Hematopoietic multipotent progenitor cell (in vitro differentiated cells): ENCODE measurements at regions not wholly inside any gene's neighbourhood (a gene's known extent, or its start where the extent isn't known, plus 50 kb on each side); places are given as distances from the start of the nearest gene placed in this dataset.

Experiments
- DNase-seq, 3 donors: peaks; one replicate each; pipeline ENCODE4 v3.0.0-alpha.2; 2011 to 2015; ENCODE audit warnings: low read depth in 2 of 3, low spot score in 2 of 3

DNA sequence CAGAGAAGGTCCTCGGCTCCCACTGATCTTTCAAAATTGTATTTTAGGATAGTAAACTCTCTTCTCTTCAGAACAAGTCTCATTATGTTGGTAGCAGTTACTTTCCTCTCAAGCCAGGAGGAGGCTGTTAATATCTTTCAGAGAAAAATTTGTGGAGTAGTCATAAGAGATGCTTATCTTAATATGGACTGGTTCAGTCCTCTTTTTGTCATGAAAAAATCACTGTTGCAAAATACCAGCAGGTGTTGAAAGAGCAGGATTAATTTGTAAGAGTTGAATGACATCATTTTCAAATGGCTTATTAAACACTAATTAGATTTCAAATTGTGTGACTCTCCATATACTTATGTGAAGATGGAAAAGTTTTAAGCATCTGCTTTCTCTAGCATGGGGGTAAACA lies 662.5 kb downstream of the POM121L12 start:
- DNase-seq: no peak

DNA sequence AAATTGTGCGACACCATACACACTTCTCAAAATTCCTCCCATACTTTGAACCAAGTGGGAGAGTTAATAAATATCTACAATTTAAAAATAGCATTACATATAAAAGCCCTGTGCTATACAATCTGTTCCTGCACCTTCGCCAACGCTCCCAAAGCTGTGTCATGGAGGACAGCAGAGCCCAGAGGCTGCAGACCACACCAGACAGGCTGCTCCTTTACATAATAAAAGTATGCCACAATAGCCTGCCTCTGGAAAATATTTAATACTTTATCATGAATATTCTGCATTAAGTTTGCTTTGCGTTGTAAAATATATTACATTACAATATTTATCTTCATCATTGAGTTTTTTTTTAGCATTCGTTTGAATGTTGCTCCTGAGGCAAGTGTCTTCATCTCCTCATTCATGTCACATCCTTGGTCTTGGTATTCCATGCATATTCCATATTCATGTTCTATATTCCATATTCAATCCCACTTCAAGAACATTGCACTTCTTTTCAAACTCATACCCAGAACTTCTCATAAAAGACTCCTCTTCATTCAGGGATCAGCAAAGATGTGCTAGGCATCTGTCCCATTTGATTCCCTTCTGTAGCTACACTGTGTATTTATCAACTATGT lies 663.9 kb downstream of the POM121L12 start:
- no peak for DNase-seq

DNA sequence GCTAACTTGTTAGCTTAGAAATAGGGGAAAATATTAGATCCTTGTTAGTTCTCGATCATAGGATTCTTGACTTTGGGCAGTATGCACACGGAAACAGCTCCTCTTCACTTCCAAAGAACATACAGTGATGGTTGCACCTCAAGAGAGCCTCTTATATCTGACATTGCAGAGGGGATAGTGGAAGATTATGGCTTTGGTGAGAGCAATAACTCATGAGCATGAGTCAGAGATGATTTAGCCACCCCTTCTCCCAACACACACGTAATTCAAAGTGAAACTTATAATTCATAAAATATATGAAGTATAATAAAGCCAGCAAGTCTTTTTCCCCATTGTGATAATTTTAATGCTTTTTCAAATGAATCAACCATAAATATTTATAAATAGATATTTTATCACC lies 683.7 kb downstream of the POM121L12 start:
- no peak for DNase-seq

DNA sequence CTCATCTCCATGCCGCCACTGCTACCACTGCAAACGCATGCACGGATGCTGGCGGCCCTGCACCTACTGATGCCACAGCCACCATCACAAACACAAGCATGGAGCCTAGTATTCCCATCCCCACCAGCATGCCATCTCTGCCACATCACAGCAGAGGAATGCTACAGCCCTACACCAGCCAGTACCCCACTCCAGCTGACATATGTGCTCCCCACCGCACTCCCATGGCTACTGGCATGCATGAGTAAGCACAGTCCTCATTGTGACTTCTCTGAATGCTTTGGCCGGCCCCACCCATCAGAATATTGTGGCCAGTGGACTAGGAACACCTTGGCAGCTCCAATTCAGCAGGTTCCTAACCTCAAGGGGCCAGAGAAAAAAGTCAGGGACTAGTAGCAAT lies 705.5 kb downstream of the POM121L12 start:
- no peak for DNase-seq

DNA sequence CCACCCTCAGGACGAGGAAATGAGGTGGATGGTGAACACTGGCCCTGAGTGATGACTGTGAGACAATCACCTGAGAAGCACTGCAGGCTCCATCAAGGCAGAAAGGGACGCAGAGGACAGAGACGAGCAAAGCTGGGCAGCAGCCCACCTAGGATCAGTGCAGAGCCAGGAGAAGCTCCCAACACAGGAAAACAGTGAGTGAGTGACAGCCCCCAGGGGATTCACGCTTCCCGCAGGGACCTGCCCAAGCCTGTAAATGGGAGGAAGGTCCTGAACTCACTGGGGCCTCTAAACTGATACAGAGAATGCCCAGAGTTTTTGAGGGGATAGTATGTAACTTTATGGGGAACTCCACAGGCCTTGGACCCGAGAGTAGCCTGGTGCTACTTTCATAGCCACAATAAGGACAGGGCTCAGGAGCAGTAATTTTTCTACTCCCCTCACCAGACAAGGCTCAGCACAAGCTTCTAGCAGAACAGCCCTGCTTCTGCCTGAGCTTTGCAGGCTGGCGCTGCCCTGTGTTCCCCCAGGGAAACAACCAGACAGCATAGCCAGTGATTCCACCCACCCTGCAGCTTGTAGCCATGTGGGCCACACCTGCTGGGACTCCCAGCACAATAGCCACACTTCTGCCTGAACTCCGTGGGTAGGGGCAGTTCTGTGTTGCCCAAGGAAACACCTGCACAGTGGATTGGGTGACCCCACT lies 708.4 kb downstream of the POM121L12 start:
- no peak for DNase-seq

DNA sequence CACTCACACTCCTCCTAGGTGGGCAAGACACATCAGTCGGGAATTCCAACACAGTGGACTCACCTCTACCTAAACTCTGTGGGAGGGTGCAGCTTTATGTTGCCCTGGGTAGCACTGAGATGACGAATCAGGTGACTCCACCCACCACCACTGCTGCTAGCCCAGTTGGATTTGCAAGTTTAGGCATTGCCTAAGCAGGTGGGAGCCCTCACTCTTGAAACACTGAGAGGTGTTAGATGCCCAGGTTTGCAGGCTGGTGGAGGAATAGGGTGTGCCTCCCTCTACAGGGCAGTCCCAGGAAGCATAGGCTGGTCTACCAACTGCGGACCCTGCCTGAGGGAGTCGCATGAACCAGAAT lies 708.9 kb downstream of the POM121L12 start:
- no peak for DNase-seq

DNA sequence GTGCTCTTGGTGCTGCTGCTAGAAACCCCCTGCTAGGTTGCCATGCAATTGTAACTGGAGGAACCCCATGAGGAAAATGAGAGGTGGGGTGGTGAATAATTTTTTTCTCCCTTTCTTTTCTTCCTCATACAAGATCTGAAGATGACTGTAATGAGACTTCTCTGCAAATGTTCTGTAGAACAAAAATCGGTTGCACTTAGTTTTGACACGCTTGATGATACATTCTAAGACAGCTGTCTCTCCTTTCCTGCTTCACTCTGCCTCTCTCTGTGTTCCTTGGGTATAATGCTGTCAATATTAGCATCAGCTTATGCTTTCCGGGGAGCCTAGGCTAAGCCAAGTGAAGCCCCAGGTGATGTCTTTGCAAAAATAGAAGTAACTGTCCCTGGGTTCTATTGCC lies 721.5 kb downstream of the POM121L12 start:
- DNase-seq: no peak

DNA sequence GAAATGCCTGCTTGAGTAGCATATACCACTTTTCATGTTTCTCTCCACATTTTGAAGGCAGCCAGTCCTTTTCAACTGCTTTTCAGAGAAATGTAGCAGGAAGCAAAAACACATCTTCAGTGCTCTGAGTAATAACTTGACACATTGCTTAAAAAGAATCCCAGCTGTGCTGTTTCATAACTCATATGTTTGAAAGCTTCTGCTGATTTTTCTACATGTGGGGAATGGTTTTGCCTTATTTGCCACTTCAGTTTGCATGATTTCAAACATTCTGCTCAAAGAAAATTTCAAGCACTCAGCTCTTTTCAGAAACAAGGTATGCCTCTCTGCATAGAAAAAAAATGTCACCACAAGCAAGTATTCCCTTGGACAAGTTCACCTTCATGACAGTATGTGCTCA lies 732.8 kb downstream of the POM121L12 start:
- no peak for DNase-seq

DNA sequence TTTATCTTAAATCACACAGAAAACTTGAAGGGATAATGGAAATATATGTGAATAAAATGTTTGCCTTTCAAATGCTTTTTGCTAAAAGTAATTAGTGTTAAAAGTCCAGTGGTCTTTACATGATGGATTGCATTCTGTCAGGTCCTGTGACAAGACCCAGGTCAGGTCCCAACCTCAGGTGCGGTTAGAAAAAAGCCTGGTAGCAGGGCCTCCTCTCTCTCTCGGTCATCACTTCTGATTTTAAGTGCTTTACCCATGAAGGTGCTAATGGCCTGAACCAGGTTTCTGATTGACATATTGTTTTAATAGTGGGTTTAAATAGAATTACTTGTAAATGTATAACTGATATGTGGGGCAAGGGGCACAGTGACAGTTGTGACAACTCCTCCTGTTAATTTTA lies 736.3 kb downstream of the POM121L12 start:
- DNase-seq: no peak

DNA sequence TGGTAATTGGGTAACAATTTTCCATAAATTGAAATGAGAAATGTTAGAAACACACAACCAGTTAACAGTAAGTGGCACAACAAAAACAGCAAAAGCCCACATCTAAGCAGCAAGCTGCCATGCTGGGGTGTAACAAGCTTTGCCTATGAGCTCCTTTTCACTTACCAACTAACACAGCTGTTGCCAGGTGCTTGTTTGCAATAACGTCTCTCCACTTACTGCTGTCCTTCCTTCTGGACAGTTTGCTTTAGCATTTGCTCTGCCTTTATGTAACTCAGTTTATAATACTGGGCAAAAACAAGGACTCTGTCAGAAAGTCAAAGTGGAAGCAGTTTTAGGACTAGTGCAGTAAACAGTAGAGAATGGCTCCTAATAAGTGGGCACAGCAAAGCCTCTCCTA lies 740.9 kb downstream of the POM121L12 start:
- no peak for DNase-seq

DNA sequence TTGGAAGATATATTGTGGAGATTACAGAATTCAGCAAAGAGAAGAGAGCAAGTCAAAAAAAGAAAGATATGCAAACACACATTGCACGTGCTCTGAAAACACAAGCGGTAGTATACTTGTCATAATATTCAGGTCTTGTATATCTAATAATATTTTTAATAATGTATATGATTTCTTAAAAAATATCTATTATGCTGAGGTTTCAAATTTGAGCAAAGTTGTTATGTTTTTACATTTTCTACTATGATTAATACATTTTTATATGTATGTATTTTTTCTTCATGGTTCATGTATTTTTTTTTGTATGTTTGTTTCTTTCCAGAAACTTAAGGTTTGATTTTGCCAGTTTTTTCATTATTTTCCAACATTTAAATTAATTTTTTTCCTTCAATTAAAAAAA lies 752.4 kb upstream of the VSTM2A start:
- no peak for DNase-seq

DNA sequence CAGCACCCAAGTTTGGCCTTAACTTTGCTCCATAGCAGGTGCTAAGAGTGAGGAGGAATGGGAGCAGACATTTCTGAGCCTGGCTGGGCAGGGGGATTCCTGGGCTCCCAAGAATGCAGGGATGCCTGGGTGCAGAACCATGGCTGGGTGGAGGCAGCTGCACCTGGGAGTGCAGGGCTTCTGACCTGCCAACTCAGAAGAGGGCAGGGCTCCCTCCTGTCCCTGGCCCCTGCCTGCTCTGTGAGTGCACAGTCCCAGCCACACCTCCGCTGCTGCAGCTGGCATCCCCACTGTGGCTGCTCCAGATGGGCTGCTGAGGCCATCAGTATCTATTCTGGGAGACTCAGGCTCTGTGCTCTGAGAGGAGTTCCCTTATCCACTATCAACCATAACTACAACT lies 747.4 kb upstream of the VSTM2A start:
- no peak for DNase-seq

DNA sequence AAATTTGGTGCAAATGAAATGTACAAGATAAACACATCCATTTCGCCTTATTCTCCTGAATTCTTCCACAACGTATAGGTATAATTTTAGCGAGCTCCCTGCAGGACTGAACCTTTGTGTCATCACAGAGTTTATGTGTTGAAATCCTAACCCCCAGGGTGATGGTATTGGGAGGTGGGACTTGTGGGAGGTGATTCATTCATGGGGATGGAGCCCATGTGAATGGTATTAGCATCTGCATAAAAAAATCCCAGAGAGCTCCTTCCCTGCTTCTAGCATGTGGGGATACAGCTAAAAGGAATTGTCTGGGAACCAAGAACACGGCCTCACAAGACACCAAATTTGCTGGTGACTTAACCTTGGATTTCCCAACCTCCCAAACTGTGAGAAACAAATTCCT lies 741.4 kb upstream of the VSTM2A start:
- no peak for DNase-seq

DNA sequence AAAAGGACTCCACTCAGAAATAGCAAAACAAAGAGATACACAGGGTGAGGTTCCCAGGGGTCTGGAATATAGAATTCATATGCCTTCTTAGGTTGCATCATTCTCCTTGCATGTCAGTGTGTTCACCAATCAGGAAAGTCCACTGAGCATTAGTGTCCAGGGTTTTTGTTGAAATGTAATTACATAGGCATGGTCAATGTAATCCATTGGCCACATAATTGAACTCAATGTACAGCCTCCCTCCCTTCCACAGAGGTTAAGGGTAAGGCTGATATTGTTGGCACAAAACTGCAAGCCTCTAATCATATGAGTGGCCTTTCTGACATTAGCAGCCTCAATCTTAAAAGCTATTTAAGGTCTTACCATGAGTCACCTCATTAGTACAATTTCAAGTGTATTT lies 736.1 kb upstream of the VSTM2A start:
- DNase-seq: no peak

DNA sequence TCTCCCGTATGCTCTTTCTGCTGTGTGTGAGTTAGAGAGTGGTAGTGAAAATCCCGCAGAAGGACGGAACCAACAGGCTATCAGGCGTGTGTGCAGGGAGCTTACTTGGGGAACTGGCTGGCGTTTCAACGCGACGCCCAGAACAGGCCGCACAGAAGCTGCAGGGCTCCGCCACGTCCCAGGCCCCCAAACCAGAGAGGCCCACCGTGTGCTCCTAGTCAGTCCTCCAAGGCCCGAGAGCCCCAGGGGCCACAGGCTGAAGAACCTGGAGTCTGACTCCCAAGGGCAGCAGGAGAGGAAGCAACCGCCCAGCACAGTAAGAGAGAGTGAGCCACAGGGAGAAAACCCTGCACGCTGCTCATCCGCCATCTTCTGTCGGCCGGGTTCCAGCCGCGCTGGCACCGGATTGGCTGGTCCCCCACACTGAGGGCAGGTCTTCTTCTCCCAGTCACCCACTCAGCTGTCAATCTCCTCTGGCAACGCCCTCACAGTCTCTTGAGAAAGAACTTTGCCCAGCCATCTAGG lies 730.6 kb upstream of the VSTM2A start:
- no peak for DNase-seq

DNA sequence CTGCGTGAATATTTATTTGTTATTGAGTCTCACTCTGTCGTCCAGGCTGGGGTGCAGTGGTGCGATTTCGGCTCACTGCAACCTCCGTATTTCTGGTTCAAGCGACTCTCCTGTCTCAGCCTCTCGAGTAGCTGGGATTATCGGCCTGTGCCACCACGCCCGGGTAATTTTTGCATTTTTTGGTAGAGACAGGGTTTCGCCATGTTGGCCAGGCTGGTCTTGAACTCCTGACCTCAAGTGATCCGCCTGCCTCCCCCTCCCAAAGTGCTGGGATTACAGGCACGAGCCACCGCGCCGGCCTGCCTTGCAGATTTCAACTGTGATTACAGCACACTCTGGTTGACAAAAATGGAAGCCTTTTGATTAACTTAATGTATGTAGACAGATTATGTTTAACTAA lies 730.0 kb upstream of the VSTM2A start:
- no peak for DNase-seq

DNA sequence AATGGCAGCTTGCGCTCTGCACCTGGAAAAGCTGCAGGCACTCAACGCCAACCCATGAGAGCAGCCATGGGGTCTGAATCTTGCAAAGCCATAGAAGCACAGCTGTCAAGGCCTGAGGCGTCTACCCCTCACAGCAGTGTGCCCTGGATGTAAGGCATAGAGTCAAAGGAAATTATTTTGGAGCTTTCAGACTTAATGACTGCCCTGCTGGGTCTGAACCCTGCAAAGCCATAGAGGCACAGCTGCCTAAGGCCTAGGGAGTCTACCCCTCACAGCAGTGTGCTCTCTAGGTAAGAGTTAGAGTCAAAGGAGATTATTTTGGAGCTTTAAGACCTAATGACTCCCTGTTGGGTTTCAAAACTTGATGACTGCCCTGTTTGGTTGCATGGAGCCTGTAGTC lies 706.9 kb upstream of the VSTM2A start:
- no peak for DNase-seq

DNA sequence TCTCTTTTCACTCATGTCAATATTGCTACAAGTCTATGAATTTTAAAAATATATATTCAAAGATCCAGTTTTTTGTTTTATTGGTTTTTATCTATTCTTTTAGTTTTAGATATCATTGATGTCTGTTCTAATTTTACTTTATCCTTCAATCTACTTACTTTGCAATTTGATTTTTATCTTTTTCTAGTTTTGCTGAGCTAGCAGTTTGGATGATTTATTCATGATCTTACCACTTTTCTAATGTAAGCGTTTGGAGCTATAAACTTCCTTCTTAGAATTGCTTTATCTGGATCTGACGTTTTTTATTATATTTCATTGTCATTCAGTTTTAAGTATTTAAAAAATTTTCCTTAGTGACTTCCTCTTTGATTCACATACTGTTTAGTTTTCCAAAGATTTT lies 664.5 kb upstream of the VSTM2A start:
- no peak for DNase-seq

DNA sequence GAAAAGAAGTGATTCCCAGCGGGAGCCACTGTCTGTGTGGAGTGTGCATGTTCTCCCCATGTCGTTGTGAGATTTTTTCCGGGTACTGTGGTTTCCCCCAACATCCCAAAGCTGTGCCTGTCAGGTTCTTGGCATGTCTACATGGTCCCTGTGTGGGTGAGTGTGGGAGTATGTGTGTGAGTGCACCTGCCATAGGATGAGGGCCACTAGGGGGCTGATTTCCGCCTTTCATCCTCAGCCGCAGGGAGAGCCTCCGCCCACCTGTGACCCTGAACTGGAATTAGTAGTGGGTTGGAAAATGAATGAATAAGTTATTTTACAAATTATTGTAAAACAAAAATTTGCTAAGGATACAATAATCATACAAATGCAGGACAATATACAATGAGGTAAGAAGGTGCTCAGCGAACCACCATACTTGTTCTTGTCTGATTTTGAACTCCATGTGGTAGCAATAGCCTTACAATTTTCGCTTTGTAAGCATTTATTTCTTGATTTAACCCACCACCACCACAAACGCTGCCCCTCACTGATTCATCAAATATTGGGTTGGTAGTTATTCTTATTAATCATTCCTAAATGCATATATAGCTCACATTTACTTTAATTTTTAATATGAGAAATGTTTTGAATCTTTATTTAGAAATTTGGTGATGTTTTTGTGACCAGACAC lies 641.2 kb upstream of the VSTM2A start:
- DNase-seq: no peak

DNA sequence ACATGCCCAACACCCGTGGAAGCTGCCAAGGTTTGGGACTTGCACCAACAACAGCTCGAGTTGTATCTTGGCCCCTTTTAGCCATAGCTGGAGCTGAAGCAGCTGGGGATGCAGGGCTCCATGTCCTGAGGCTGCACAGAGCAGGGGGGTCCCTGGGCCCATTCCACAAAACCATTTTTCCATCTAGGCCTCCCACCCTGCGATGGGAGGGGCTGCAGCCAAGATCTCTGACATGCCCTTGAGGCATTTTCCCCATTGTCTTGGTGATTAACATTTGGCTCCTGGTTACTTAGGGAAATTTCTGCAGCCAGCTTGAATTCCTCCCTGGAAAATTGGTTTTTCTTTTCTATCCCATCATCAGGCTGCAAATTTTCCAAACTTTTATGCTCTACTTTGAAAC lies 637.8 kb upstream of the VSTM2A start:
- DNase-seq: no peak

DNA sequence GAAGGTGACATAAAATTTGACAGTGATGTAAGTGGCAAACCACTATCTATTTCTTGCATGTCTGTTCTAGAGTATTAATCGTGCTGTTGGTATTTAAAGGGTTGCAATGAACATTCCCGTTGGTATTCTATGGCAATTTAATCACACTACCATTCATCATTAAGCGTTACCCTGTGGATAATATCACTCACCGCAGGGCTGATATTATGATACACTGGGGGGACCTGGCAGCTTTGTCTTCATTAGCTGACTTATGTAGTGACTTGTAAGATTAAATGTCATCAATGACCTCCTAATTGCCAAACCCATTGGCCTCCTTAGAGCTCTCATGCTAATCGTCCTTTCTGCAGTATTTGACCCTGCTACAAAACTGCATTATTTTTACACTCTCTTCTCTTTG lies 624.5 kb upstream of the VSTM2A start:
- no peak for DNase-seq

DNA sequence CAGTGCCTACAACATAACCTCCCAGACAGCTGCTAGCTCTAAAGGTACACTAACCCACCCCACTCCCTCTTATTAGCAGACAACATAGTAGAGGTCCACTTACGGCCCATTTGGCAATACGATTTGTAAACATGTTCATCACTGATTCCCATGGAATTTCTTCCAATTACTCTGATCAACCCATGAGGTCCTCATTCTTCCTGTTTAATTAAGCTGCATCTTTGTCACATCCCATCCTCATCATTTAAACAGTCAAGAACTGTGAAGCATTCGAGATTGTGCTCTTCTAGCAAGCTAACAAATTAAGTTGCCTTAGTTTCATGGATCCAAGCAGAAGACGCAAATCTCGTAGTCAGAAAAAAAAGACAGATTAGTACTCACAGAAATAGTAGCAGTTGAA lies 622.2 kb upstream of the VSTM2A start:
- DNase-seq: no peak
